Stimulated activated CD8-positive, alpha-beta memory T cell treated with anti-CD3 and anti-CD28 coated beads, Interleukin-2, amount 100 ng/mL, for 48 hours (primary cell): ENCODE measurements at regions not wholly inside any gene's neighbourhood (a gene's known extent, or its start where the extent isn't known, plus 50 kb on each side); places are given as distances from the start of the nearest gene placed in this dataset.
"Not testable (repeated sequence)": the region's sequence is repeated elsewhere in the genome, so short reads cannot be mapped to it uniquely, and the experiment has no call there.

Experiments
- DNase-seq, 2 donors: peaks; one replicate each; pipeline ENCODE4 v3.0.0-alpha.2; 2020; ENCODE audit warnings: low read depth in 2 of 2

DNA sequence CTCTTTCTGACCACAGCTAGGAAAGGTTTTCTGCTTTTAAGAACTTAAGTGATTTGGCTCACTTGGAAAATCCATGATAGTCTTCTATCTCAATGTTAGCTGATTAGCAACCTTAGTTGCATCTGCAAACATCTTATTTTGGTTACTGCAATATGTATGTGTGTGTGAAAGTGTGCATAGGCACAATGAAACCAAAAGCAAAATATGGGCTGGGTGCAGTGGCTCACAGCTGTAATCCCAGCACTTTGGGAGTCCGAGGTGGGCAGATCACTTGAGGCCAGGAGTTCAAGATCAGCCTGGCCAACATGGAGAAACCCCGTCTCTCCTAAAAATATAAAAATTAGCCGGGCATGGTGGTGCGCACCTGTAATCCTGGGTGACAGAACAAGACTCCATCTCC, 246.9 kb upstream of the NCAM1 start:
- not testable (repeated sequence) for DNase-seq

DNA sequence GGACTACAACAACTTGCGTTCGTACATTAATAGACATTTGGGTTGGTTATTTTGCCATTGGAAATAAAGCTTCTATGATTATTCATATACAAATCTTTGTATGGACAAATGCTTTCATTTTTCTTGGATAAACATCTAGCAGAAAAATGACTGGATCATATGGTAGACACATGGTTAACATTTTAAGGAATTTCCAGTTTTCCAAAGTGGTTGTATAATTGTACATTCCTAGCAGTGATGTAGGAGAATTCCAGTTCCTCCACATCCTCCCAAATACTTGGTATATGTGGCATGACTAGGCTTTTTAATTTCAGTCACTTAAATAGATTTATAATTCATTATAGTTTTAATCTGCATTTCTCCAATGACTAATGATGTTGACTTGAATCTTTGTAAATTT, 246.2 kb upstream of the NCAM1 start:
- no peak for DNase-seq

- DNase-seq, result no peak
These were observed 242.7 kb upstream of the NCAM1 start for GRCh38 chr11:112718483-112718882.

DNA sequence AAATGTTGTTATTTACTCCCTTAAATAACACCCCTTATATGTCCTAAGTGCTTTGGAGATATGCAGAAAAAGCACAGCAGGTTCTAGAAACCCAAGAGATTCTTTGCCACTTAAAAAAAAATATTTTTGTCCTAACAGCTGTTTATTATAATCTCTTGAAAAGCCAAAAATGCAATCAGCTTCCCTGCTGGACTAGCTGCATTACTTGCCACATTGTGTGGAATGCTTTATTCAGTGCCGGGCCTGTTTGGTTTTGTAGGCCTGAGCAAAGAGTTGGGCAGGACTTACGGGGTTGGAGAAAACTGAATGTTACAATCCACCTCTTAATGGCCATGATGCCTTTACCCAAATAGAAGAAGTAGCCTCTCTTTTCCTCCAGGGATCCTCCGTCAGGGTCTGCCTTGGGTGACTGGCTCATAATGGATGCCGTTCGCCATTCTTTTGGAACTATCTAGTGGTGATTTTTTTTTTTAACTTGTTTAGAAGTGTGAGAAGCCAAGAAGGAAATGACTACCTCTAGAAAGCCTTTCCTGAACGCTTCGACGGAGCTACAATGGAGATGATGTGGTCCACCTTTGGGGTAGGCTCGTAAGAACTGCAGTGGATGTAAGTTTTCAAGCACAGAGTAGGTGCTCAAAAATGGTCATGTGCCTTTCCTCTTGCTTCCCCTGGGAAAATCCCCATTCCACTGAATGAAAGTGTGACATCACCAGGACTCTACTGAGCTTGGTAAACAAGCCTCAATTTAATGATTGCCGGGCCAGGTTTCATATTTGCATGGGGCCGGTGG, 241.3 kb upstream of the NCAM1 start:
- DNase-seq, result no peak

GRCh38 chr11:112722148-112722547, 239.1 kb upstream of the NCAM1 start:
- no peak for DNase-seq

GRCh38 chr11:112722876-112723275, 238.3 kb upstream of the NCAM1 start:
- no peak for DNase-seq

DNA sequence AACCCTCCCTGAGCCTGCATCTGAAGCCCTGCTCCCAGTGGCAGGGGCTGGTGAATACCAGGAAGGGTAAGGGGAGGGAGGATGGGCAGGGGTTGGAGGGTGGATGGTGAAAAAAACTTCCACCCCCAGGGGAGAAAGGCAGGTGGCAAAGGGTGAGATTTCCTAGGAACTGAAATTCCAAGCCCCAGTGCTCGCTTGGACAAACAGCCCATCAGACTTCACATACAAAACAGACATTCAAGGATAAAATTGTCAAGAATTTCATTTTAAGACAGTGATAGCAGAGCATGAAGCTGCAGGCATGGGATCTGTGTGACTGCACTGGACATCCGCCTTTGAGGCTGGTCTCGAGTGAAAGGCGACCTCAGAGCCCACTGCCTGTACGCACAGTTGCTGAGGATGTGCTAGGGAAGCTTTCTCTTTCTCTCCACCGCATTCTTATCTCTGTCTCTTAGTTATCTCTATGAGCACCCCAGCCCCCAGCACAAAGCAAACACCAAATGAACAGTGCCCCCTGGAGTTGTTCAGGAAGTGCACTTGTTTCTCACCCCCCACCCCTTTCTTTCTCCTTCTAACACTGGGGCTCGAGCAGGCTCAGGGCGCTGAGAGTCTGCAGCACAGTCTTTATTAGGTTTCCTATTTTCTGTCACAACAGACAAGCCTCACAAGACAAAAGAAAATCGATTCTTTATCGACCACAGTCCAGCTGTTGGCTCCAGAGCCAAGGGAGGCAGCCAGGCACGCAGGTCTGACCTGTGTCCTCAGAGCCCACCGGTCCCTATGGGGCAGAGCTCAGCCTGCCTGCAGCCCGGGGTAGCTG, 237.3 kb upstream of the NCAM1 start:
- DNase-seq, result no peak

- no peak for DNase-seq
These were observed 236.8 kb upstream of the NCAM1 start for GRCh38 chr11:112724496-112724790.

DNA sequence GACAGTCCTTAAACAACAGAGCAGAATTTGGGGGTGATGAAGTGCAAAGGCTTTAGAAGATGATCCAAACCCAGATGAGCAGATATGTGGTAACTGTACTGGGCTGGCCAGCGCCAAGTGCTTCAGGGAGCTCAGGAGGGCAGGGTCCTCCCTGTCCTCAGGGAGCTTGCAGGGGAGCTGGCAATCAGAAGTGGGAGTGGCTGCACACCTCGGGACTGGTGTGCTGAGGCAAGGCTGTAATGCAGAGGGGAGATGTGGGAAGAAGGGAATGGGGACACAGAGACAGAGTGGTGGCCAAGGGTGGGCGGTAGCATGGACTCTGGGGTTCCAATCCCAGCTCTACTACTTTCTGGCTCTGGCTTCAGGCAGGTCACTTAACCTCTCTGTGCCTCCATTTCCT, 235.6 kb upstream of the NCAM1 start:
- DNase-seq, result no peak

DNA sequence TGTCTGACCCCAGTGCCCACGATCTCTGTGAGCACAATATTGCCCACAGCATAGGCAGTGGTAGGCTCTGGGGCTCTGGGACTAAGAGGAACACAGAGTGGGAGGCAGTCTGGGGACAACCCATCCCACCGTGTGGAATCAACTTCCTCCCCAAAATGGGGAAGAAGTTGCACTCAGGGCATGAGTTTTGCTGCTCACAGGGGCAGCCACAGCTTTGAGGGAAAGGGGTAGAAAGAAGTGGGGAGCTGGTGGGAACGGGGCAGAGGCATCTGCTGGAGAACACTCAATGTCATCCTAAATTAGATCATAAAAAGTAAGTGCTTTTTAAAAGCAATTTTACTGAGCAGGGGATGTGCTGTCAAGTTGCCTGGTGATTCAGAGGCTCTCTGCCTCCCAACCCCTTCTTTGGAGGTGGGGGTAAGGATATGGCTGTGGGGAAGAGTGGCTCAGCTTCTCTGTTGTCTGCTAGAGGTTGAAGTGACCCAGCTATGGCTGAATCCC, 233.8 kb upstream of the NCAM1 start:
- no peak for DNase-seq

DNA sequence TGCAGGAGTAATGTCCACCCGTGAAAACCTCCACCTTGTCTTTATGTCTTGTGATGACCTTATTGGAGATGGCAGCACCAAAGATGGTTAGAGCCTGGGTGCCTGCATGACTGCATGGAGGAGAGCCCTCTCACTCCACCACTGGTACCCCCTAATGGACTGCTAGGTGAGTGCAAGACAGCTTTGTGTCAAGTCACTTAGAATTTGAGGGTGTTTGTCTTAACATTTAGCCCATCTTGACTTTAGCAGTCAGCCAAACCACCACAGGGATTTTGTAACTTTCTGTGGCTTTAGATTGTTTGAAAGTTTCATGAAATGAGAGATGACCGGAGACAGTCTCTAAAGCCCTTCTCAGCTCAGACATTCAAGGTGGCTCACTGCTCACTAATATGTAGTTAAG, 232.9 kb upstream of the NCAM1 start:
- DNase-seq, result no peak

- DNase-seq, result no peak
These were observed 232.5 kb upstream of the NCAM1 start for GRCh38 chr11:112728716-112729115.

DNA sequence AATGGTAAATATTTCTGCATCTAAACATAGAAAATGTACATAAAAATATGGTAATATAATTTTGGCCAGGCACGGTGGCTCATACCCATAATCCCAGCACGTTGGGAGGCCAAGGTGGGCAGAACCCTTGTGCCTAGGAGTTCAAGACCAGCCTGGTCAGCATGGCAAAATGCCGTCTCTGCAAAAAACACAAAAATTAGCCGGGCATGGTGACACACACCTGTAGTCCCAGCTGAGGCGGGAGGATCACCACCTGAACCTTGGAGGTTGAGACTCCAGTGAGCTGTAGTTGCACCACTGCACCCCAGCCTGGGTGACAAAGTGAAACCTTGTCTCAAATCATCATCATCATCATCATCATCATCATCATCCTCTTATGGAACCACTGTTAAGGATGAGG, 230.6 kb upstream of the NCAM1 start:
- DNase-seq, result no peak

GRCh38 chr11:112731538-112731937, 229.7 kb upstream of the NCAM1 start:
- DNase-seq, result no peak

GRCh38 chr11:112732031-112732430, 229.2 kb upstream of the NCAM1 start:
- no peak for DNase-seq

GRCh38 chr11:112734207-112734606, 227.0 kb upstream of the NCAM1 start:
- DNase-seq, result no peak

GRCh38 chr11:112735470-112735869, 225.8 kb upstream of the NCAM1 start:
- no peak for DNase-seq

DNA sequence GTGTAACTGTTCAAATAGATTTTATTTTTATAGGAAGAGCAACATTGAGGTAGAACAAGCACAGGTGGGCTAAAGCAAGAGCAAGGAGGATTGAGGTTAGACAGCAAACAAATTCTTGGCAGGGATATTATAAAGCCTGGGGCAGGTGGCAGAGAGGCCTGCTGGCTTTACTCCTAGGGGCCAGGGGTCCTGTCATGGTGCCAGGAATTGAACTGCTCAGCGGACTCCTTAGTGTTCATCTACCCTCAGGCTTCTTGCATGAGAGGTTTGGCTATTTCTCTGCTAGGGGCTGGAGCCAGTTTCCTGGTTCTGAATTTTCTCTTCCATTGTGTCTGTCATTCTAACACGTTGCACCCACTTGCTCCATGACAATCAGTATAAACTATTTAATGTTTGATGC, 217.2 kb upstream of the NCAM1 start:
- DNase-seq, result no peak

- DNase-seq, result no peak
These were observed 215.2 kb upstream of the NCAM1 start for GRCh38 chr11:112745973-112746372.

DNA sequence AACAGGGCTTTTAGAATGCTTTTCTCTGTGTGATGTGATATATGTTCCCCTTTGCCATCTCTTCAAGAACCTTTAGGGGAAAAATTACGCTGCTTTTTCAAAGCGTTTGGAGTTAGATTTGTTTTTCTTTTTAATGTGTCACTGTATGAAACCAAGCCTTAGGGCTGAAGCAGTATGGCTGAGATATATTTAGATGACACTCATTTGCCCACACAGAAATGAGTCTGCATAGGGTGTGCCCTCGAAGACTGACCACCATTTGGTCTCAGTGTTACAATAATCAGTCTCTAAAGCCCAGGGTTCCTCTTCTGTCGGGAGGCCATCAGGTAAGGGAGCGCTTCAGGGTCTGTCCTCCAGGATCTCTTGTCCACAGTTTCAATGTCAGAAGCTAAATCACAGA, 213.0 kb upstream of the NCAM1 start:
- DNase-seq, result no peak

DNA sequence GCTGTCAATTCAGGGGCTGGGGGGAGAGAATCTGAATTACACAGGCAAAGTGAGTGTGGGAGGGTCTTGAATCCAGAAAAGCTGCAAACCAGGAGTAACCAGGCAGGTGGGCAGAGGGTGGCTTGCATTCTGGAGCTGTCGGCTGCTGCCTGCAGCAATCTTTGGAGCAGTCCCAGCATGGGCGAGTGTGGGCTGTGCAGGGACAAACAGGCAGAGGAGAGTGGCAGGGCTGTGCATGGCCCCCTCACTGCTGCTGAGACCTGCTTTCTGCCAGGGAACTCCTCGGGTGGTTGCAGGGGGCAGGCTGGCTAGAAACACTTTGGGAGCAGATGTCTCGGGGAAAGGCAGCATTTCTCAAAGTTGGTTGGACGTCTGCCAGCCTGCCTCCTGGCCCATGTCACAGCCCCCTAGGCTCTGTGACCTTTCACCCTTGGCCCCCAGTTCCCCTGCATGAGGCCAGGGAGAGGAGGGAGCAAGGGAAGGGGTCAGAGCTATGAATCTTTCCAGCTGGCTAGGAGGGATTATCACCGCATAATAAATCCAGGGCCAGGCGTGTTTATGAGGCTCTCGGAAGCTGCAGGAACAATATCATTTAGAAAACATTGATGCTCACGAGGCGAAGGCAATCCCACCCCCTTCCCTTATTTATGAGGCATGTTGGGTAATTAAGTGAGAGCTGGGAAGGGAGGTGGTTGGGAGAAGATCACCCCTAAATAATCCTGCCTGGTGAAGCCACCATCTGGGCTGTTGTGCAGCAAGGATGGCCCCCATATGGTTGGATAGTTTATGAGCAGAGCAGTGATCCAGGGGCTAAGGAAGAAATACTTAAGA, 212.3 kb upstream of the NCAM1 start:
- DNase-seq, result no peak

GRCh38 chr11:112751329-112751728, 209.9 kb upstream of the NCAM1 start:
- no peak for DNase-seq
